ENCODE measurements at regions not wholly inside any gene's neighbourhood (a gene's known extent, or its start where the extent isn't known, plus 50 kb on each side); places are given as distances from the start of the nearest gene placed in this dataset.
"Not testable (repeated sequence)": the region's sequence is repeated elsewhere in the genome, so short reads cannot be mapped to it uniquely, and the experiment has no call there.

DNA sequence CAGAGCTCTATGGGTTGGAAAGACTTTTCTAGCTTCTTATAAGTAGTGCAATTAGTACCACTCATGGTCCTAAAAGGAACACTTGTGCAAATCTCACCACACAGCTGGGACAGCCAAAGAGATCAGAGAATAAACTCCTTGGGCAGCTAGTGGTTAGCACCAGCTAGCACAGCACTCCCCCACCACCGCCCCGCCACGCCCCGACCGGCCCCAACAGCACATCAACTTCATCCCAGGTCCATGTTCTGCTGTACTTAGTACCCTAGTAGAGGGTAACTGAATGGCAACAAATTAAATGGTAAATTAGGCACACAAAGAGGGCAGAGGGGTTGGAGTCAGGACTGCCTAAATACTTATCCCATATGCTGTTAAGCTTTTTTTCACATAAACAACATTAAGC is 118.3 kb upstream of the NPAP1 start:
- CTCF ChIA-PET; H3K27me3 ChIP-seq (ENCODE audit: insufficient read depth, low read length); H3K4me1 ChIP-seq (ENCODE audit: control insufficient read depth in 1 of 2, insufficient read depth in 2 of 2, low read length in 2 of 2); H3K36me3 ChIP-seq (ENCODE audit: control insufficient read depth in 1 of 2, insufficient read depth in 2 of 2, low read length in 2 of 2); DNase-seq (ENCODE audit: low read depth, low spot score); H3K4me3 ChIP-seq (replicated peaks in 1 of 2; ENCODE audit: low read depth in 1 of 2, low read length in 2 of 2); RAD21 ChIA-PET (ENCODE audit: low non-redundant PET in 1 of 2, low total read pairs in 2 of 2, uncharacterized antibody in 2 of 2, unreplicated experiment in 2 of 2); H3K9me2 ChIP-seq (ENCODE audit: insufficient read depth); H2AFZ ChIP-seq (ENCODE audit: low read depth, low read length, poor library complexity, severe bottlenecking); H3K79me2 ChIP-seq (ENCODE audit: insufficient read depth, low read length); intact Hi-C loops (cut with micrococcal nuclease); POLR2A ChIA-PET; H3K27ac ChIP-seq (ENCODE audit: low read depth, low read length); BruUV-seq (replicated peaks); ATAC-seq; H3K4me2 ChIP-seq (ENCODE audit: low read length); H4K20me1 ChIP-seq (ENCODE audit: insufficient read depth); H3K9ac ChIP-seq (ENCODE audit: low read length): not testable (repeated sequence)
- peaks cover 0 to 14% of the 10 kb centered on the region in 2 experiments; a peak in 2 of 4 replicates for H3K9me3 ChIP-seq (ENCODE audit: control insufficient read depth in 1 of 2, insufficient read depth in 1 of 2, low read depth in 1 of 2, low read length in 2 of 2)

- Histone ChIP-seq H3K36me3 (ENCODE audit: control insufficient read depth in 1 of 2, insufficient read depth in 2 of 2, low read length in 2 of 2) (no peaks in the 10 kb centered on the region), H3K4me2 (ENCODE audit: low read length) (no peak overlapping the region), H2AFZ (ENCODE audit: low read depth, low read length, poor library complexity, severe bottlenecking) (no peak overlapping the region), H3K9me3 (ENCODE audit: control insufficient read depth in 1 of 2, insufficient read depth in 1 of 2, low read depth in 1 of 2, low read length in 2 of 2) (peaks cover 21 to 52% of the 10 kb centered on the region in 2 experiments; a peak in 3 of 4 replicates), H3K27me3 (ENCODE audit: insufficient read depth, low read length) (no peaks in the 10 kb centered on the region), H3K9ac (ENCODE audit: low read length) (no peak overlapping the region), H3K9me2 (ENCODE audit: insufficient read depth) (no peaks in the 10 kb centered on the region), H4K20me1 (ENCODE audit: insufficient read depth) (no peaks in the 10 kb centered on the region), H3K27ac (ENCODE audit: low read depth, low read length) (no peak overlapping the region), H3K4me3 (replicated peaks in 1 of 2; ENCODE audit: low read depth in 1 of 2, low read length in 2 of 2) (no peak overlapping the region), H3K4me1 (ENCODE audit: control insufficient read depth in 1 of 2, insufficient read depth in 2 of 2, low read length in 2 of 2) (no peaks in the 10 kb centered on the region), H3K79me2 (ENCODE audit: insufficient read depth, low read length) (no peaks in the 10 kb centered on the region)
- ChIA-PET CTCF (no interaction called here), POLR2A (no interaction called here), RAD21 (ENCODE audit: low non-redundant PET in 1 of 2, low total read pairs in 2 of 2, uncharacterized antibody in 2 of 2, unreplicated experiment in 2 of 2) (no interaction called here)
- BruUV-seq (replicated peaks), result no TSS peak
- DNase-seq (ENCODE audit: low read depth, low spot score) (no peak), ATAC-seq (no peak)
- intact Hi-C loops (cut with micrococcal nuclease), result no loop called here
- TF ChIP-seq CEBPB (IDR thresholded peaks at IDR 0.05; ENCODE audit: low read depth), result no peak
- TF ChIP-seq ZNF274 (IDR thresholded peaks at IDR 0.05; ENCODE audit: low read depth, low read length), result no peak
- TF ChIP-seq POLR2AphosphoS5 (IDR thresholded peaks at IDR 0.05; ENCODE audit: low read depth, low read length), result no peak
Observed at GRCh38 chr15:24607636-24608035, 67.9 kb upstream of the NPAP1 start.

DNA sequence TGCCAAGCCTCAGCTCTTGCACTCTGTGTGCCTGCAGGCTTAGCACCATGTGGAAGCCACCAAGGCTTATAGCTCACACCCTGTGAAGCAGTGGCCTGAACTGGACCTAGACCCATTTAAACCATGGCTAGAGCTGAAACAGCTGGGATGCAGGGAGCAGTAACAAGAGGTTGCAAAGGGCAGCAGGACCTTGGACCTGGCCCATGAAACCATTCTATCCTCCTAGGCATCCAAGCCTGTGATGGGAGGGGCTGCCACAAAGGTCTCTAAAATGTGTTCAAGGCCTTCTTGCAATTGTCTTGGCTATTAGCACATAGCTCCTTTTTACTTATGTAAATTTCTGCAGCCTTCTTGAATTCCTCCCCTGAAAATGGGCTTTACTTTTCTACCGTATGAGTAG is 57.9 kb upstream of the NPAP1 start:
- Histone ChIP-seq H4K20me1 (ENCODE audit: insufficient read depth) (no peaks in the 10 kb centered on the region), H3K79me2 (ENCODE audit: insufficient read depth, low read length) (no peaks in the 10 kb centered on the region), H3K27me3 (ENCODE audit: insufficient read depth, low read length) (no peaks in the 10 kb centered on the region), H3K36me3 (ENCODE audit: control insufficient read depth in 1 of 2, insufficient read depth in 2 of 2, low read length in 2 of 2) (no peaks in the 10 kb centered on the region), H3K9me3 (ENCODE audit: control insufficient read depth in 1 of 2, insufficient read depth in 1 of 2, low read depth in 1 of 2, low read length in 2 of 2) (peaks cover 18 to 30% of the 10 kb centered on the region in 2 experiments; a peak in 2 of 4 replicates), H3K9ac (ENCODE audit: low read length) (no peak overlapping the region), H2AFZ (ENCODE audit: low read depth, low read length, poor library complexity, severe bottlenecking) (no peak overlapping the region), H3K27ac (ENCODE audit: low read depth, low read length) (no peak overlapping the region), H3K4me3 (replicated peaks in 1 of 2; ENCODE audit: low read depth in 1 of 2, low read length in 2 of 2) (no peak overlapping the region), H3K9me2 (ENCODE audit: insufficient read depth) (no peaks in the 10 kb centered on the region), H3K4me1 (ENCODE audit: control insufficient read depth in 1 of 2, insufficient read depth in 2 of 2, low read length in 2 of 2) (no peaks in the 10 kb centered on the region), H3K4me2 (ENCODE audit: low read length) (no peak overlapping the region)
- ChIA-PET POLR2A (no interaction called here), CTCF (no interaction called here), RAD21 (ENCODE audit: low non-redundant PET in 1 of 2, low total read pairs in 2 of 2, uncharacterized antibody in 2 of 2, unreplicated experiment in 2 of 2) (no interaction called here)
- no peak for DNase-seq (ENCODE audit: low read depth, low spot score)
- intact Hi-C loops (cut with micrococcal nuclease), result no loop called here
- ATAC-seq, result no peak
- no TSS peak for BruUV-seq (replicated peaks)
- no peak for TF ChIP-seq POLR2AphosphoS5 (IDR thresholded peaks at IDR 0.05; ENCODE audit: low read depth, low read length)
- no peak for TF ChIP-seq SIN3A (IDR thresholded peaks at IDR 0.05; ENCODE audit: low read depth)
- TF ChIP-seq SRF (IDR thresholded peaks at IDR 0.05; ENCODE audit: low read depth), result no peak
- TF ChIP-seq, protein P1, sequence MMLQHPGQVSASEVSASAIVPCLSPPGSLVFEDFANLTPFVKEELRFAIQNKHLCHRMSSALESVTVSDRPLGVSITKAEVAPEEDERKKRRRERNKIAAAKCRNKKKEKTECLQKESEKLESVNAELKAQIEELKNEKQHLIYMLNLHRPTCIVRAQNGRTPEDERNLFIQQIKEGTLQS (IDR thresholded peaks at IDR 0.05), result no peak
- TF ChIP-seq EGR1 (IDR thresholded peaks at IDR 0.05; ENCODE audit: low read depth), result no peak
- TF ChIP-seq REST (IDR thresholded peaks at IDR 0.05; ENCODE audit: low read depth), result no peak
- no peak for TF ChIP-seq MAX (IDR thresholded peaks at IDR 0.05)
- no peak for TF ChIP-seq JUND (IDR thresholded peaks at IDR 0.05)
- TF ChIP-seq FOSL1 (IDR thresholded peaks at IDR 0.05; ENCODE audit: low read depth), result no peak

Measured in HCT116 (cell line).